GM12891 (cell line): ENCODE measurements at regions not wholly inside any gene's neighbourhood (a gene's known extent, or its start where the extent isn't known, plus 50 kb on each side); places are given as distances from the start of the nearest gene placed in this dataset.

ENCODE experiments used
- POLR2AphosphoS5 ChIP-seq: IDR thresholded peaks from 2 replicates; pipeline ENCODE4 v1.6.1; 2011; ENCODE audit warnings: low read depth, low read length, control low read depth
- TAF1 ChIP-seq: IDR thresholded peaks from 2 replicates; pipeline ENCODE4 v1.6.1; 2011; ENCODE audit warnings: low read depth, low read length, control low read depth

DNA sequence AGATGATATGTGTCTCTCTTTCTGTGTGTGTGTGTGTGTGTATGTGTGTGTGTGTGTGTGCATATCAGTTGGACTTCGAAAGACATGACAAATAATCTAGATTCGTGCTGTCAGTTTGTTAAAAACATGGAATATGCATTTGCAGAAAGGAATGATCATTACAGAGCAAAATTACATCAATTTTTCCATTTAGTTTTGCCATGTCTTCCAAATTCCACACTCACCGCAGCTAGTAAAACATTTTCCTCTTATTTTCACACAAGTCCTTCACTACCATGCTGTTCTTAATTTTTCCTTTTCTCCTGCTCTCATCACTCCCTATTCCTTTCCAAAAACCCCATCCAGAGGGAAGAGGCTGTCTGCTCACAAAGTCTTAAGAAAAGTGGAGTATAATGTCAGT lies 1191.4 kb upstream of the SLC39A10 start:
- TF ChIP-seq TAF1 (no peak), POLR2AphosphoS5 (no peak)
